H1 (cell line): ENCODE measurements at regions not wholly inside any gene's neighbourhood (a gene's known extent, or its start where the extent isn't known, plus 50 kb on each side); places are given as distances from the start of the nearest gene placed in this dataset.

ENCODE experiments used
- CTCF ChIA-PET: fragments of 300-600 bp; sonication (Branson Sonifier 250); formaldehyde crosslinking; loops from one replicate; lab custom pipeline; 2021; ENCODE audit not compliant: partially characterized antibody; lab: Charles Lee
- POLR2A ChIA-PET: fragments of 300-600 bp; sonication (Branson Sonifier 250); formaldehyde crosslinking; loops from one replicate; lab custom pipeline; 2021; ENCODE audit warnings: inconsistent platforms; ENCODE audit not compliant: partially characterized antibody; lab: Charles Lee
- DNase-seq, 2 experiments: peaks; one replicate each; pipeline versions ENCODE4 v3.0.0 to v3.0.0-alpha.2; 2010 to 2022; ENCODE audit warnings: low spot score in 2 of 2, low read depth in 1 of 2, mixed read lengths in 1 of 2
- FAIRE-seq: peaks from 2 replicates; lab custom pipeline; 2011; peaks lifted over from hg19 to GRCh38; lab: Jason Lieb, UNC
- H2AFZ ChIP-seq: 2 replicates; pipeline ENCODE4 v1.8.1; 2012; ENCODE audit warnings: low read length, inconsistent platforms
- H2AK5ac ChIP-seq: 2 replicates; pipeline ENCODE4 v1.6.1; 2013; ENCODE audit warnings: low read depth, low read length
- H2BK120ac ChIP-seq: replicated peaks from 2 replicates; pipeline ENCODE3; 2013; ENCODE audit warnings: low read depth, low read length, inconsistent platforms
- H2BK12ac ChIP-seq: 2 replicates; pipeline ENCODE4 v1.6.1; 2013; ENCODE audit warnings: low read depth, low read length
- H2BK15ac ChIP-seq: 2 replicates; pipeline ENCODE4 v1.6.1; 2013; ENCODE audit warnings: low read length
- H2BK20ac ChIP-seq: 2 replicates; pipeline ENCODE4 v1.6.1; 2013; ENCODE audit warnings: low read length
- H2BK5ac ChIP-seq: 2 replicates; pipeline ENCODE4 v1.6.1; 2013; ENCODE audit warnings: low read depth, low read length
- H3K14ac ChIP-seq: 2 replicates; pipeline ENCODE4 v1.6.1; 2013; ENCODE audit warnings: inconsistent platforms; ENCODE audit not compliant: insufficient read length
- H3K18ac ChIP-seq: 2 replicates; pipeline ENCODE4 v1.6.1; 2013; ENCODE audit warnings: low read length; ENCODE audit errors: extremely low read depth
- H3K23ac ChIP-seq: 2 replicates; pipeline ENCODE4 v1.6.1; 2013; ENCODE audit warnings: inconsistent platforms; ENCODE audit not compliant: insufficient read length
- H3K23me2 ChIP-seq: 2 replicates; pipeline ENCODE4 v1.6.1; 2013; ENCODE audit warnings: low read depth, low read length
- H3K27ac ChIP-seq: 2 replicates; pipeline ENCODE4 v1.6.1; 2011; ENCODE audit warnings: low read depth, low read length, inconsistent platforms
- H3K27me3 ChIP-seq, 4 experiments: replicated peaks in 1 of 4; 1 replicate in 1 of 4; 2 replicates in 3 of 4; pipeline versions ENCODE4 v1.6.1 to v1.8.1; 2011 to 2013; ENCODE audit warnings: low read length in 3 of 4, mild to moderate bottlenecking in 3 of 4, inconsistent platforms in 2 of 4, mixed read lengths in 2 of 4, moderate library complexity in 1 of 4; ENCODE audit not compliant: control insufficient read depth in 3 of 4, insufficient read depth in 3 of 4; ENCODE audit errors: extremely low read depth in 1 of 4
- H3K36me3 ChIP-seq, 4 experiments: 2 replicates each; pipeline versions ENCODE4 v1.6.1 to v1.8.1; 2011 to 2013; ENCODE audit warnings: mild to moderate bottlenecking in 4 of 4, low read length in 3 of 4, moderate library complexity in 2 of 4, control low read depth in 1 of 4, inconsistent platforms in 1 of 4; ENCODE audit not compliant: insufficient read depth in 4 of 4, control insufficient read depth in 2 of 4
- H3K4ac ChIP-seq: replicated peaks from 2 replicates; pipeline ENCODE3; 2013; ENCODE audit warnings: low read length, low read depth, mixed read lengths, inconsistent platforms; ENCODE audit not compliant: insufficient read length
- H3K4me1 ChIP-seq, 4 experiments: replicated peaks in 1 of 4; 1 replicate in 1 of 4; 2 replicates in 3 of 4; pipeline versions ENCODE4 v1.6.1 to v1.8.1; 2011 to 2013; ENCODE audit warnings: low read length in 3 of 4, inconsistent platforms in 2 of 4, mixed read lengths in 1 of 4; ENCODE audit not compliant: insufficient read depth in 4 of 4, control insufficient read depth in 3 of 4
- H3K4me2 ChIP-seq, 2 experiments: 2 replicates each; pipeline versions ENCODE4 v1.6.1 to v1.8.1; 2011 to 2013; ENCODE audit warnings: low read depth in 2 of 2, low read length in 2 of 2, control low read depth in 1 of 2, inconsistent platforms in 1 of 2, mild to moderate bottlenecking in 1 of 2; ENCODE audit not compliant: insufficient read depth in 1 of 2
- H3K4me3 ChIP-seq, 4 experiments: fragments of 200-600, 300-600 bp in 1 of 4; sonication (generic), shearing (Covaris generic), sonication (Bioruptor Twin) in 1 of 4; 2 replicates each; pipeline versions ENCODE4 v1.5.1 to v1.8.1; 2011 to 2016; ENCODE audit warnings: low read length in 4 of 4, low read depth in 3 of 4, control low read depth in 2 of 4, inconsistent platforms in 2 of 4, mild to moderate bottlenecking in 2 of 4, mixed read lengths in 1 of 4, moderate library complexity in 1 of 4; ENCODE audit not compliant: insufficient read depth in 2 of 4; ENCODE audit errors: extremely low read depth in 1 of 4
- H3K56ac ChIP-seq: replicated peaks from 2 replicates; pipeline ENCODE3; 2013; ENCODE audit warnings: low read depth, mild to moderate bottlenecking, mixed read lengths, low read length, inconsistent platforms; ENCODE audit not compliant: insufficient read length
- H3K79me1 ChIP-seq: 2 replicates; pipeline ENCODE4 v1.6.1; 2013; ENCODE audit warnings: low read depth, low read length, control low read depth
- H3K79me2 ChIP-seq, 2 experiments: 2 replicates each; pipeline versions ENCODE4 v1.6.1 to v1.8.1; 2012 to 2013; ENCODE audit warnings: low read length in 2 of 2, mild to moderate bottlenecking in 2 of 2, inconsistent platforms in 1 of 2; ENCODE audit not compliant: insufficient read depth in 2 of 2, control insufficient read depth in 1 of 2
- H3K9ac ChIP-seq, 4 experiments: replicated peaks in 1 of 4; 1 replicate in 1 of 4; 2 replicates in 3 of 4; pipeline versions ENCODE4 v1.6.1 to v1.8.1; 2011 to 2013; ENCODE audit warnings: low read depth in 3 of 4, low read length in 3 of 4, control low read depth in 2 of 4, mild to moderate bottlenecking in 2 of 4, moderate library complexity in 2 of 4, inconsistent platforms in 1 of 4; ENCODE audit errors: extremely low read depth in 1 of 4
- H3K9me3 ChIP-seq, 2 experiments: 2 replicates each; pipeline versions ENCODE4 v1.6.1 to v1.8.1; 2012 to 2013; ENCODE audit warnings: mild to moderate bottlenecking in 2 of 2, moderate library complexity in 2 of 2, control low read depth in 1 of 2, inconsistent platforms in 1 of 2, low read depth in 1 of 2, low read length in 1 of 2, mixed read lengths in 1 of 2; ENCODE audit not compliant: insufficient read depth in 2 of 2
- H4K20me1 ChIP-seq, 2 experiments: replicated peaks in 1 of 2; 2 replicates each; pipeline versions ENCODE3 to v1.8.1; 2011 to 2013; ENCODE audit warnings: inconsistent platforms in 2 of 2, low read length in 2 of 2, mild to moderate bottlenecking in 1 of 2; ENCODE audit not compliant: insufficient read depth in 2 of 2, control insufficient read depth in 1 of 2
- H4K5ac ChIP-seq: 2 replicates; pipeline ENCODE4 v1.6.1; 2013; ENCODE audit warnings: low read length, low read depth, mixed read lengths, inconsistent platforms; ENCODE audit not compliant: insufficient read length
- H4K8ac ChIP-seq: 2 replicates; pipeline ENCODE4 v1.8.0; 2013; ENCODE audit warnings: mild to moderate bottlenecking, moderate library complexity, low read length, inconsistent platforms; ENCODE audit not compliant: insufficient read depth; ENCODE audit errors: extremely low read depth
- H4K91ac ChIP-seq: replicated peaks from 2 replicates; pipeline ENCODE3; 2013; ENCODE audit warnings: low read length, mixed read lengths, inconsistent platforms; ENCODE audit not compliant: insufficient read length
- ASH2L ChIP-seq: fragments of 200-600, 300-600 bp; sonication (generic); IDR thresholded peaks from one replicate; pipeline ENCODE4 v1.7.1; 2017; ENCODE audit warnings: low read length
- CBX5 ChIP-seq: fragments of 300-800, 300-1000 bp; sonication (generic); IDR thresholded peaks from 2 replicates; pipeline ENCODE4 v1.7.1; 2016; ENCODE audit warnings: antibody characterized with exemption, low read length, low read depth
- KDM1A ChIP-seq: fragments of 200-600, 300-600 bp; sonication (generic); IDR thresholded peaks from 2 replicates; pipeline ENCODE4 v1.7.1; 2016; ENCODE audit warnings: mild to moderate bottlenecking, low read length, borderline replicate concordance
- PHF8 ChIP-seq: fragments of 200-600 bp; sonication (generic); conservative IDR thresholded peaks from 2 replicates; pipeline ENCODE4 v1.7.1; 2012; ENCODE audit warnings: low read depth, mild to moderate bottlenecking, inconsistent platforms, low read length, moderate library complexity
- SIN3A ChIP-seq, 2 experiments: IDR thresholded peaks in 1 of 2; conservative IDR thresholded peaks in 1 of 2; 2 replicates each; pipeline ENCODE4 v1.6.1; 2011 to 2012; ENCODE audit warnings: low read length in 2 of 2, improper control_type of control experiment in 1 of 2, low read depth in 1 of 2, mild to moderate bottlenecking in 1 of 2
- SRF ChIP-seq: IDR thresholded peaks from 2 replicates; pipeline ENCODE4 v1.6.1; 2011; ENCODE audit warnings: mild to moderate bottlenecking, low read depth, low read length, moderate library complexity
- ZNF274 ChIP-seq: IDR thresholded peaks from 2 replicates; pipeline ENCODE4 v1.7.0; 2012; ENCODE audit warnings: low read length, borderline replicate concordance; ENCODE audit errors: extremely low read depth
- WGBS, 2 experiments: shearing (Covaris generic) in 1 of 2; methylation state at CpG; one replicate each; pipeline versions ENCODE4 v1.1.6 to v1.1.7; 2013 to 2015; ENCODE audit warnings: low lambda C conversion rate in 2 of 2, mixed read lengths in 2 of 2, inconsistent platforms in 1 of 2, low coverage in 1 of 2, missing lambda C conversion rate in 1 of 2; ENCODE audit not compliant: insufficient replicate concordance in 2 of 2, insufficient coverage in 1 of 2, insufficient read length in 1 of 2; ENCODE audit errors: extremely low coverage in 1 of 2, missing lambda C conversion rate in 1 of 2; 5-methylcytosine and 5-hydroxymethylcytosine counted together

- H4K20me1 ChIP-seq: no peaks in the 10 kb centered on the region
- no peak overlapping the region for H2AFZ ChIP-seq
- H3K36me3 ChIP-seq: no peaks in the 10 kb centered on the region
- H2BK20ac ChIP-seq: no peak overlapping the region
- no peaks in the 10 kb centered on the region for H3K4me1 ChIP-seq
- POLR2A ChIA-PET: no interaction called here
- no peak overlapping the region for H2BK12ac ChIP-seq
- no peak overlapping the region for H3K14ac ChIP-seq
- H3K9me3 ChIP-seq: no peaks in the 10 kb centered on the region
- no peak overlapping the region for H2BK120ac ChIP-seq
- no peak overlapping the region for H3K4ac ChIP-seq
- no peak overlapping the region for H3K9ac ChIP-seq
- no peak overlapping the region for H3K4me2 ChIP-seq
- no peak overlapping the region for H2BK5ac ChIP-seq
- H4K91ac ChIP-seq: no peak overlapping the region
- CTCF ChIA-PET: interaction anchor here (0.8 to 1.6 kb wide), 3 partner anchors 12 to 187 kb away, joined by 3 to 4 read pairs (median 4); no protein-coding TSS in a partner anchor
- H4K8ac ChIP-seq: no peak overlapping the region
- FAIRE-seq (no peak), DNase-seq (no peak)
- no peaks in the 10 kb centered on the region; a peak in 1 of 7 replicates for H3K27me3 ChIP-seq
- no peak overlapping the region for H4K5ac ChIP-seq
- no peak overlapping the region for H3K18ac ChIP-seq
- H3K56ac ChIP-seq: no peak overlapping the region
- no peak overlapping the region for H3K23ac ChIP-seq
- WGBS, 2 experiments: 100% methylated on average over 1 of the region's 1 CpG; no CpG with 5 or more reads in 1 of the 2 experiments
- no peak overlapping the region for H3K27ac ChIP-seq
- no peak overlapping the region for H2BK15ac ChIP-seq
- H3K79me2 ChIP-seq: no peaks in the 10 kb centered on the region
- H3K23me2 ChIP-seq: no peaks in the 10 kb centered on the region
- no peak overlapping the region for H3K4me3 ChIP-seq
- no peaks in the 10 kb centered on the region for H3K79me1 ChIP-seq
- H2AK5ac ChIP-seq: no peak overlapping the region
- TF ChIP-seq PHF8: no peak
- TF ChIP-seq SRF: no peak
- TF ChIP-seq CBX5: no peak
- TF ChIP-seq KDM1A: no peak
- TF ChIP-seq ZNF274: no peak
- no peak for TF ChIP-seq SIN3A (conservative IDR thresholded peaks at IDR 0.05 in 1 of 2, IDR thresholded peaks at IDR 0.05 in 1 of 2; ENCODE audit: low read depth in 1 of 2, low read length in 2 of 2)
- no peak for TF ChIP-seq ASH2L
Measured at GRCh38 chr10:44573821-44574220, 188.9 kb upstream of the CXCL12 start.
